ENCODE measurements at regions not wholly inside any gene's neighbourhood (a gene's known extent, or its start where the extent isn't known, plus 50 kb on each side); places are given as distances from the start of the nearest gene placed in this dataset.

GRCh38 chr21:25215698-25216384 lies 391.4 kb downstream of the MRPL39 start:
- TF ChIP-seq CTCF (conservative IDR thresholded peaks at IDR 0.05; ENCODE audit: low read depth, low read length) (no peak), MAZ (IDR thresholded peaks at IDR 0.05; ENCODE audit: borderline replicate concordance, low read depth, low read length) (no peak), POLR2A (IDR thresholded peaks at IDR 0.05; ENCODE audit: low read depth, low read length) (no peak), SMC3 (IDR thresholded peaks at IDR 0.05; ENCODE audit: low read depth, low read length) (no peak), RCOR1 (IDR thresholded peaks at IDR 0.05; ENCODE audit: insufficient replicate concordance, low read length) (no peak), FOS (IDR thresholded peaks at IDR 0.05; ENCODE audit: low read depth, low read length) (no peak), RFX5 (IDR thresholded peaks at IDR 0.05; ENCODE audit: low read depth, low read length) (no peak)

All from IMR-90 (cell line).